Right atrium auricular region (tissue), 2 donors: ENCODE measurements at regions not wholly inside any gene's neighbourhood (a gene's known extent, or its start where the extent isn't known, plus 50 kb on each side); places are given as distances from the start of the nearest gene placed in this dataset.

ENCODE experiments used
- DNase-seq: peaks from one replicate; pipeline ENCODE4 v3.0.0-alpha.2; 2019; ENCODE audit warnings: low spot score
- H3K27ac ChIP-seq, 2 donors: fragments of 200-600 bp; sonication (generic); 1 replicate in 1 of 2; 2 replicates in 1 of 2; pipeline ENCODE4 v1.5.1; 2016 to 2019
- H3K27me3 ChIP-seq, 2 donors: fragments of 200-600 bp; sonication (generic); one replicate each; pipeline versions ENCODE4 v1.5.1 to v1.6.0; 2017 to 2019
- H3K36me3 ChIP-seq: fragments of 200-600 bp; sonication (generic); one replicate; pipeline ENCODE4 v1.5.1; 2016
- H3K4me1 ChIP-seq, 2 donors: fragments of 200-600 bp; sonication (generic); one replicate each; pipeline versions ENCODE4 v1.5.1 to v1.6.0; 2017 to 2019
- H3K4me3 ChIP-seq, 2 donors: fragments of 200-600 bp; sonication (generic); 1 replicate in 1 of 2; 2 replicates in 1 of 2; pipeline ENCODE4 v1.5.1; 2017 to 2019; ENCODE audit warnings: mild to moderate bottlenecking in 1 of 2, moderate library complexity in 1 of 2
- H3K9me3 ChIP-seq, 2 donors: fragments of 200-600 bp; sonication (generic); one replicate each; pipeline ENCODE4 v1.5.1; 2019
- CTCF ChIP-seq, 2 donors: fragments of 200-600 bp; sonication (generic); IDR thresholded peaks; one replicate each; pipeline ENCODE4 v1.5.1; 2019; ENCODE audit warnings: antibody characterized with exemption in 2 of 2

GRCh38 chr11:120001178-120002090, 136.5 kb downstream of the TRIM29 start:
- Histone ChIP-seq H3K9me3 (no peaks in the 10 kb centered on the region), H3K27me3 (no peaks in the 10 kb centered on the region), H3K27ac (no peak overlapping the region), H3K4me1 (no peaks in the 10 kb centered on the region), H3K36me3 (no peaks in the 10 kb centered on the region), H3K4me3 (no peak overlapping the region)
- no peak for TF ChIP-seq CTCF (IDR thresholded peaks at IDR 0.05)
- no peak for DNase-seq

- no peak overlapping the region for H3K4me3 ChIP-seq
- no peak for DNase-seq
- H3K36me3 ChIP-seq, result no peaks in the 10 kb centered on the region
- TF ChIP-seq CTCF (IDR thresholded peaks at IDR 0.05), result no peak
- H3K27ac ChIP-seq, result no peak overlapping the region
- no peaks in the 10 kb centered on the region for H3K27me3 ChIP-seq
- H3K9me3 ChIP-seq, result no peaks in the 10 kb centered on the region
- H3K4me1 ChIP-seq, result no peaks in the 10 kb centered on the region
Measured at GRCh38 chr11:119999220-119999619, 138.7 kb downstream of the TRIM29 start.

- no peaks in the 10 kb centered on the region for H3K27me3 ChIP-seq
- no peak overlapping the region for H3K4me3 ChIP-seq
- TF ChIP-seq CTCF (IDR thresholded peaks at IDR 0.05), result no peak
- no peak overlapping the region for H3K27ac ChIP-seq
- H3K4me1 ChIP-seq, result no peaks in the 10 kb centered on the region
- DNase-seq, result no peak
- H3K9me3 ChIP-seq, result no peaks in the 10 kb centered on the region
- H3K36me3 ChIP-seq, result no peaks in the 10 kb centered on the region
Measured at GRCh38 chr11:119996556-119996955, 141.4 kb downstream of the TRIM29 start.

GRCh38 chr11:119995730-119996491, 142.0 kb downstream of the TRIM29 start:
- TF ChIP-seq CTCF (IDR thresholded peaks at IDR 0.05), result no peak
- Histone ChIP-seq H3K4me3 (no peak overlapping the region), H3K36me3 (no peaks in the 10 kb centered on the region), H3K27ac (no peak overlapping the region), H3K27me3 (no peaks in the 10 kb centered on the region), H3K4me1 (no peaks in the 10 kb centered on the region), H3K9me3 (no peaks in the 10 kb centered on the region)
- DNase-seq, result no peak

- no peak for TF ChIP-seq CTCF (IDR thresholded peaks at IDR 0.05)
- no peak for DNase-seq
- H3K27ac ChIP-seq, result no peak overlapping the region
Measured at GRCh38 chr11:119993722-119994121, 144.2 kb downstream of the TRIM29 start.

More at GRCh38 chr11:119993722-119994121, 144.2 kb downstream of the TRIM29 start:
- no peaks in the 10 kb centered on the region for H3K9me3 ChIP-seq
- H3K36me3 ChIP-seq, result no peaks in the 10 kb centered on the region
- no peaks in the 10 kb centered on the region for H3K27me3 ChIP-seq
- H3K4me3 ChIP-seq, result no peak overlapping the region
- H3K4me1 ChIP-seq, result peaks cover 0 to 8% of the 10 kb centered on the region in 2 donors
